CD14-positive monocyte (primary cell): ENCODE measurements at regions not wholly inside any gene's neighbourhood (a gene's known extent, or its start where the extent isn't known, plus 50 kb on each side); places are given as distances from the start of the nearest gene placed in this dataset.

Experiments used
- DNase-seq, 3 donors: peaks; one replicate each; pipeline ENCODE4 v3.0.0-alpha.2; 2011 to 2022
- H2AFZ ChIP-seq: 2 replicates; pipeline ENCODE4 v1.6.0; 2012; ENCODE audit warnings: mild to moderate bottlenecking, low read depth, low read length, inconsistent platforms; ENCODE audit not compliant: insufficient read depth, poor library complexity, severe bottlenecking
- H3K27ac ChIP-seq, 2 donors: 1 replicate in 1 of 2; 2 replicates in 1 of 2; pipeline ENCODE4 v1.5.1; 2012 to 2013; ENCODE audit warnings: low read length in 2 of 2, control low read depth in 1 of 2, inconsistent platforms in 1 of 2, low read depth in 1 of 2, mild to moderate bottlenecking in 1 of 2
- H3K27me3 ChIP-seq, 2 donors: one replicate each; pipeline versions ENCODE4 v1.6.0 to v1.6.1; 2011 to 2013; ENCODE audit warnings: low read length in 2 of 2; ENCODE audit not compliant: control insufficient read depth in 2 of 2, insufficient read depth in 2 of 2
- H3K36me3 ChIP-seq, 2 donors: replicated peaks in 1 of 2; 1 replicate in 1 of 2; 2 replicates in 1 of 2; pipeline versions ENCODE4 v1.5.1 to v1.6.1; 2012 to 2013; ENCODE audit warnings: low read length in 2 of 2, control low read depth in 1 of 2, inconsistent platforms in 1 of 2, mild to moderate bottlenecking in 1 of 2; ENCODE audit not compliant: insufficient read depth in 2 of 2, control insufficient read depth in 1 of 2
- H3K4me1 ChIP-seq, 2 donors: 1 replicate in 1 of 2; 2 replicates in 1 of 2; pipeline versions ENCODE4 v1.5.1 to v1.6.1; 2012 to 2013; ENCODE audit warnings: low read length in 2 of 2, control low read depth in 1 of 2, inconsistent platforms in 1 of 2, mild to moderate bottlenecking in 1 of 2, moderate library complexity in 1 of 2; ENCODE audit not compliant: insufficient read depth in 2 of 2, control insufficient read depth in 1 of 2
- H3K4me2 ChIP-seq: replicated peaks from 2 replicates; pipeline ENCODE3; 2012; ENCODE audit warnings: low read length, moderate library complexity, mild to moderate bottlenecking; ENCODE audit not compliant: poor library complexity, severe bottlenecking; ENCODE audit errors: extremely low read depth
- H3K4me3 ChIP-seq, 3 experiments: fragments of 200-600 bp in 1 of 3; sonication (generic) in 1 of 3; replicated peaks in 1 of 3; 1 replicate in 2 of 3; 2 replicates in 1 of 3; pipeline ENCODE4 v1.5.1; 2011 to 2013; ENCODE audit warnings: low read length in 3 of 3, mild to moderate bottlenecking in 3 of 3, control low read depth in 2 of 3, low read depth in 2 of 3, inconsistent platforms in 1 of 3, moderate library complexity in 1 of 3
- H3K79me2 ChIP-seq: 2 replicates; pipeline ENCODE4 v1.6.0; 2012; ENCODE audit warnings: mild to moderate bottlenecking, control low read depth, inconsistent platforms, low read length, moderate library complexity; ENCODE audit not compliant: insufficient read depth
- H3K9ac ChIP-seq: 2 replicates; pipeline ENCODE4 v1.6.0; 2017; ENCODE audit warnings: low read length, mild to moderate bottlenecking; ENCODE audit not compliant: insufficient read depth, poor library complexity, severe bottlenecking
- H3K9me3 ChIP-seq, 2 donors: replicated peaks in 1 of 2; 1 replicate in 1 of 2; 2 replicates in 1 of 2; pipeline versions ENCODE4 v1.5.1 to v1.6.1; 2012 to 2013; ENCODE audit warnings: low read length in 2 of 2, control low read depth in 1 of 2; ENCODE audit not compliant: control insufficient read depth in 1 of 2, insufficient read depth in 1 of 2
- H4K20me1 ChIP-seq: 2 replicates; pipeline ENCODE4 v1.6.0; 2012; ENCODE audit warnings: mild to moderate bottlenecking, low read length, control low read depth, moderate library complexity; ENCODE audit not compliant: insufficient read depth
- H3K27ac Mint-ChIP-seq, 7 donors: one replicate each; pipeline ENCODE4 v1.8.0; 2020; ENCODE audit warnings: mild to moderate bottlenecking in 7 of 7, mixed read lengths in 7 of 7, moderate library complexity in 6 of 7, inconsistent platforms in 2 of 7
- H3K27me3 Mint-ChIP-seq, 3 donors: one replicate each; pipeline ENCODE4 v1.8.0; 2021 to 2022; ENCODE audit warnings: low read depth in 3 of 3, mild to moderate bottlenecking in 3 of 3, mixed read lengths in 3 of 3, moderate library complexity in 3 of 3, inconsistent platforms in 1 of 3
- H3K36me3 Mint-ChIP-seq, 2 donors: one replicate each; pipeline ENCODE4 v1.8.0; 2020; ENCODE audit warnings: mixed read lengths in 2 of 2, inconsistent platforms in 1 of 2, mild to moderate bottlenecking in 1 of 2
- H3K4me1 Mint-ChIP-seq: one replicate; pipeline ENCODE4 v1.8.0; 2020; ENCODE audit warnings: mild to moderate bottlenecking, mixed read lengths
- H3K4me3 Mint-ChIP-seq, 2 donors: one replicate each; pipeline ENCODE4 v1.8.0; 2020; ENCODE audit warnings: mild to moderate bottlenecking in 2 of 2, mixed read lengths in 2 of 2, moderate library complexity in 1 of 2
- H3K9me3 Mint-ChIP-seq, 7 donors: one replicate each; pipeline ENCODE4 v1.8.0; 2020 to 2022; ENCODE audit warnings: mixed read lengths in 7 of 7, mild to moderate bottlenecking in 6 of 7, moderate library complexity in 6 of 7, inconsistent platforms in 2 of 7
- WGBS: methylation state at CpG from one replicate; pipeline ENCODE4 v1.1.5; 2013; ENCODE audit warnings: missing lambda C conversion rate; ENCODE audit not compliant: insufficient coverage; 5-methylcytosine and 5-hydroxymethylcytosine counted together
- intact Hi-C, 2 donors: fragments of 100-400 bp; cut with micrococcal nuclease; formaldehyde crosslinking; loops; one replicate each; pipeline versions ENCODE4 v1.15.0 to v1.15.1; 2023
- TF ChIP-seq, protein P1 (sequence below): fragments of 200-600 bp; IDR thresholded peaks from one replicate; pipeline ENCODE4 v1.8.0; 2022; ENCODE audit warnings: antibody characterized with exemption, mild to moderate bottlenecking

DNA sequence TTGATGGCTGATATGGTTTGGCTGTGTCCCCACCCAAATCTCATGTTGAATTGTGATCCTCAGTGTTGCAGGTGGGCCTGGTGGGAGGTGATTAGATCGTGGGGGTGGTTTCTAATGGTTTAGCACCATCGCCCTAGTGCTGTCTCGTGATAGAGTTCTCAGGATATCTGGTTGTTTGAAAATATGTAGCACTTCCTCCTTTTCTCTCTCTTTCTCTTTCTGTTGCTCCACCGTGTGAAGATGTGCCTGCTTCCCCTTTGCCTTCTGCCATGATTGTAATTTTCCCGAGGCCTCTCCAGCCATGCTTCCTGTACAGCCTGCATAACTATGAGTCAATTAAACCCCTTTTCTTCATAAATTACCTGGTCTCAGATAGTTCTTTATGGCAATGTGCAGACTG lies 111.6 kb downstream of the SREK1 start:
- Mint-ChIP-seq H3K4me3 (no peak overlapping the region), H3K36me3 (no peaks in the 10 kb centered on the region), H3K9me3 (peaks cover 4 to 13% (median 10%) of the 10 kb centered on the region in 7 donors), H3K27me3 (peaks cover 0 to 2% (median 2%) of the 10 kb centered on the region in 3 donors), H3K27ac (peak overlapping the region in 1 of 7 donors; percentile 52), H3K4me1 (peaks cover 6% of the 10 kb centered on the region)
- H3K4me2 ChIP-seq = no peak overlapping the region
- no peaks in the 10 kb centered on the region for H4K20me1 ChIP-seq
- peaks cover 2 to 6% of the 10 kb centered on the region in 2 donors for H3K4me1 ChIP-seq
- H3K79me2 ChIP-seq = no peaks in the 10 kb centered on the region
- H3K27me3 ChIP-seq = no peaks in the 10 kb centered on the region
- no peak overlapping the region for H3K4me3 ChIP-seq
- intact Hi-C loops = no loop called here
- TF ChIP-seq, protein P1, sequence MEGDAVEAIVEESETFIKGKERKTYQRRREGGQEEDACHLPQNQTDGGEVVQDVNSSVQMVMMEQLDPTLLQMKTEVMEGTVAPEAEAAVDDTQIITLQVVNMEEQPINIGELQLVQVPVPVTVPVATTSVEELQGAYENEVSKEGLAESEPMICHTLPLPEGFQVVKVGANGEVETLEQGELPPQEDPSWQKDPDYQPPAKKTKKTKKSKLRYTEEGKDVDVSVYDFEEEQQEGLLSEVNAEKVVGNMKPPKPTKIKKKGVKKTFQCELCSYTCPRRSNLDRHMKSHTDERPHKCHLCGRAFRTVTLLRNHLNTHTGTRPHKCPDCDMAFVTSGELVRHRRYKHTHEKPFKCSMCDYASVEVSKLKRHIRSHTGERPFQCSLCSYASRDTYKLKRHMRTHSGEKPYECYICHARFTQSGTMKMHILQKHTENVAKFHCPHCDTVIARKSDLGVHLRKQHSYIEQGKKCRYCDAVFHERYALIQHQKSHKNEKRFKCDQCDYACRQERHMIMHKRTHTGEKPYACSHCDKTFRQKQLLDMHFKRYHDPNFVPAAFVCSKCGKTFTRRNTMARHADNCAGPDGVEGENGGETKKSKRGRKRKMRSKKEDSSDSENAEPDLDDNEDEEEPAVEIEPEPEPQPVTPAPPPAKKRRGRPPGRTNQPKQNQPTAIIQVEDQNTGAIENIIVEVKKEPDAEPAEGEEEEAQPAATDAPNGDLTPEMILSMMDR = no peak
- H3K27ac ChIP-seq = no peak overlapping the region
- no peak overlapping the region for H2AFZ ChIP-seq
- peak in 2 of 3 donors; percentile 12 to 18 for DNase-seq
- H3K9me3 ChIP-seq = peaks cover 0 to 8% of the 10 kb centered on the region in 2 donors
- 0% methylated on average over 1 of the region's 5 CpGs for WGBS
- H3K9ac ChIP-seq = no peak overlapping the region
- H3K36me3 ChIP-seq = no peaks in the 10 kb centered on the region

DNA sequence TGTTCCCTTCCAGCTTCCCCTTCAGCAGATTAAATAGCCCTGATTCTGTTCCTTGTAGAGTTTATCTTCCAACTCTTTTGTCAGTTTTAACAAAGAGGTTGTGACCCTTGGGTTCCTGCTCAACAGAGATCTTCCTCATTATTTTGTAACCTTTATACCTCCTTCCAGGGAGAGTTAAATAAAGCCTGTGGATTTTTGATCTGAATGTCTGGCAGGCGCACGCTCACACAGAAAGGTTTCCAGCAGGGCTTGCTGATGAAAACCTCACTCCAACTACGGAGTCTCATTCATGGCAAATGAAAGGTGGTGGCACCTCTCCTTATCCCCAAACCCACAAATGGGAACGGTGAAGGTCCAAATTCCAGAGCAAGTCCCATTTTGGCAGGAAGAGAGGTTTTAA lies 129.0 kb downstream of the SREK1 start:
- H3K4me3 Mint-ChIP-seq = no peak overlapping the region
- no peak overlapping the region for H3K27ac ChIP-seq
- H3K36me3 ChIP-seq = no peaks in the 10 kb centered on the region
- H4K20me1 ChIP-seq = no peaks in the 10 kb centered on the region
- H3K9ac ChIP-seq = no peak overlapping the region
- H2AFZ ChIP-seq = no peak overlapping the region
- TF ChIP-seq, protein P1 = no peak
- H3K4me1 ChIP-seq = no peaks in the 10 kb centered on the region
- no peaks in the 10 kb centered on the region for H3K27me3 ChIP-seq
- H3K4me1 Mint-ChIP-seq = no peaks in the 10 kb centered on the region
- H3K4me3 ChIP-seq = no peak overlapping the region
- H3K9me3 Mint-ChIP-seq = peaks cover 0 to 6% (median 2%) of the 10 kb centered on the region in 7 donors
- WGBS = no CpG with 5 or more reads among the region's 4 CpGs
- no peak overlapping the region for H3K27ac Mint-ChIP-seq
- H3K4me2 ChIP-seq = no peak overlapping the region
- no peak for DNase-seq
- H3K79me2 ChIP-seq = no peaks in the 10 kb centered on the region
- H3K27me3 Mint-ChIP-seq = peaks cover 5 to 19% (median 9%) of the 10 kb centered on the region in 3 donors
- intact Hi-C loops = no loop called here
- no peaks in the 10 kb centered on the region for H3K9me3 ChIP-seq
- no peaks in the 10 kb centered on the region for H3K36me3 Mint-ChIP-seq
